ENCODE measurements at regions not wholly inside any gene's neighbourhood (a gene's known extent, or its start where the extent isn't known, plus 50 kb on each side); places are given as distances from the start of the nearest gene placed in this dataset.

DNA sequence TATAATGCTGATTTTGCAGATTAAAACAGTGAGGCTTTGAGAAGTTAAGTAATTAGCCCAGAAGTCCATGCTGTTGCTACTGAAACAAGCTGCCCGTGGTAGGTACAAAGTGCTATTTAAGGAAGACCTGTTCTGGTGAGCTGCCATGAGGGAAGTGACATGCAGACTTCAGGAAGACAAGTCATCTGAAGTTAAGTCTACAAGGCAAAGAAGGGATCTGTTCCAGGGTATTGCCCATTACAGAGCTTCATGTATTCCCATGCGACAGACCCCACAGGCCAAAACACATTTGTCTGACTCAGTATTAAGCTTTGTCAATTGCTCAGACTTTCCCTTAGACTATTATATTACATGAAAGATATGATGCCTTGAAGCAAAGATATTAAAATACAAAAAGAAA, 520.8 kb downstream of the FBXO15 start (continued):
- TF ChIP-seq, protein P1, sequence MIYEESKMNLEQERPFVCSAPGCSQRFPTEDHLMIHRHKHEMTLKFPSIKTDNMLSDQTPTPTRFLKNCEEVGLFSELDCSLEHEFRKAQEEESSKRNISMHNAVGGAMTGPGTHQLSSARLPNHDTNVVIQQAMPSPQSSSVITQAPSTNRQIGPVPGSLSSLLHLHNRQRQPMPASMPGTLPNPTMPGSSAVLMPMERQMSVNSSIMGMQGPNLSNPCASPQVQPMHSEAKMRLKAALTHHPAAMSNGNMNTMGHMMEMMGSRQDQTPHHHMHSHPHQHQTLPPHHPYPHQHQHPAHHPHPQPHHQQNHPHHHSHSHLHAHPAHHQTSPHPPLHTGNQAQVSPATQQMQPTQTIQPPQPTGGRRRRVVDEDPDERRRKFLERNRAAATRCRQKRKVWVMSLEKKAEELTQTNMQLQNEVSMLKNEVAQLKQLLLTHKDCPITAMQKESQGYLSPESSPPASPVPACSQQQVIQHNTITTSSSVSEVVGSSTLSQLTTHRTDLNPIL (CRISPR knock-in tag; IDR thresholded peaks at IDR 0.05; ENCODE audit: low read depth): no peak

DNA sequence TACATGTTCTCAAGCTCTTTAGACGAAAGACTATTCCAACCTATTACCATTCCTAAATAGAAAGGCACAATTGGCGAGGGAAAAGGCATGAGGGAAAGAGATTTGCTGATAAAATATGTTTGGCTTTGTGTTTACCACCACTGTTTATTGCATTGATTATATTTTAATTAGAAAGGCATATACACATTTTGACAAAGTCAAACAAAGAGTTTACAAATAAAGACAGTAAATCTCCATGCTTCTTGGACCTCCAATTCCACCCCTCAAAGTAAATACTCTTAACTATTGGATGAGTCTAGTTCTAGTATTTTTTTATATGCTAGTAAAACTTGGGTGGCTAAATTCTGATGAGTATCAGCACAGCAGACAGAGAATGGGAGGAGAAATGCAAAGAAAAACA, 521.4 kb downstream of the FBXO15 start:
- no peak; the same call in 2 of the 3 replicates for ATAC-seq
- no peak for TF ChIP-seq TCF4 (CRISPR knock-in tag; IDR thresholded peaks at IDR 0.05; ENCODE audit: borderline replicate concordance)
- TF ChIP-seq ESRRG (CRISPR knock-in tag; IDR thresholded peaks at IDR 0.05): no peak
- no peak for TF ChIP-seq ZNF565 (CRISPR knock-in tag; conservative IDR thresholded peaks at IDR 0.05; ENCODE audit: low read depth)
- no peak for TF ChIP-seq BACH2 (CRISPR knock-in tag; IDR thresholded peaks at IDR 0.05; ENCODE audit: borderline replicate concordance)
- TF ChIP-seq RARB (CRISPR knock-in tag; IDR thresholded peaks at IDR 0.05): no peak
- TF ChIP-seq SNAI2 (CRISPR knock-in tag; IDR thresholded peaks at IDR 0.05): no peak

DNA sequence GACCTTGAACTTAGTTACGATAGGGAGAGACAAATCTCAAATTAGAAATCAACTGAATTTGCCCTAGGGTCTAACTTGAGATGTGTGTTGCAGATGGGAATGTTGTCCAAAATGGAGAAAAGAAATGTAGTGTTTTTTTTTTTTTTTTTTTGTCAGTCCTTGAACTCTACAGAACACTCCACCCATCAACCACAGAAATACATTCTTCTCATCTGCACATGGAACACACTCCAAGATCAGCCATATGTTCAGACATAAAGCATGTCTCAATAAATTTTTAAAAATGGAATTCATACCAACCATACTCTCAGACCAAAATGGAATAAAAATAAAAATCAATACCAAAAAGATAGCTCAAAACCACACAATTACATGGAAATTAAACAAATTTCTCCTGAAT, 526.5 kb downstream of the FBXO15 start:
- ATAC-seq: no peak
- TF ChIP-seq ESRRG (CRISPR knock-in tag; IDR thresholded peaks at IDR 0.05) (no peak), ZNF8 (CRISPR knock-in tag; IDR thresholded peaks at IDR 0.05) (no peak), TOX (CRISPR knock-in tag; IDR thresholded peaks at IDR 0.05; ENCODE audit: borderline replicate concordance) (no peak), SNAI2 (CRISPR knock-in tag; IDR thresholded peaks at IDR 0.05) (no peak), ZNF70 (CRISPR knock-in tag; IDR thresholded peaks at IDR 0.05) (no peak), GLIS3 (CRISPR knock-in tag; IDR thresholded peaks at IDR 0.05) (no peak), RARB (CRISPR knock-in tag; IDR thresholded peaks at IDR 0.05) (no peak), BACH2 (CRISPR knock-in tag; IDR thresholded peaks at IDR 0.05; ENCODE audit: borderline replicate concordance) (no peak), ZFP30 (CRISPR knock-in tag; IDR thresholded peaks at IDR 0.05) (no peak), ZC3H10 (CRISPR knock-in tag; IDR thresholded peaks at IDR 0.05) (no peak), ZFP3 (CRISPR knock-in tag; IDR thresholded peaks at IDR 0.05) (no peak), PPARA (CRISPR knock-in tag; IDR thresholded peaks at IDR 0.05; ENCODE audit: borderline replicate concordance) (no peak), OSR1 (CRISPR knock-in tag; IDR thresholded peaks at IDR 0.05) (no peak), ARNTL (CRISPR knock-in tag; IDR thresholded peaks at IDR 0.05; ENCODE audit: borderline replicate concordance, low read depth) (no peak), CSDC2 (CRISPR knock-in tag; IDR thresholded peaks at IDR 0.05) (no peak)
- TF ChIP-seq, protein P2, sequence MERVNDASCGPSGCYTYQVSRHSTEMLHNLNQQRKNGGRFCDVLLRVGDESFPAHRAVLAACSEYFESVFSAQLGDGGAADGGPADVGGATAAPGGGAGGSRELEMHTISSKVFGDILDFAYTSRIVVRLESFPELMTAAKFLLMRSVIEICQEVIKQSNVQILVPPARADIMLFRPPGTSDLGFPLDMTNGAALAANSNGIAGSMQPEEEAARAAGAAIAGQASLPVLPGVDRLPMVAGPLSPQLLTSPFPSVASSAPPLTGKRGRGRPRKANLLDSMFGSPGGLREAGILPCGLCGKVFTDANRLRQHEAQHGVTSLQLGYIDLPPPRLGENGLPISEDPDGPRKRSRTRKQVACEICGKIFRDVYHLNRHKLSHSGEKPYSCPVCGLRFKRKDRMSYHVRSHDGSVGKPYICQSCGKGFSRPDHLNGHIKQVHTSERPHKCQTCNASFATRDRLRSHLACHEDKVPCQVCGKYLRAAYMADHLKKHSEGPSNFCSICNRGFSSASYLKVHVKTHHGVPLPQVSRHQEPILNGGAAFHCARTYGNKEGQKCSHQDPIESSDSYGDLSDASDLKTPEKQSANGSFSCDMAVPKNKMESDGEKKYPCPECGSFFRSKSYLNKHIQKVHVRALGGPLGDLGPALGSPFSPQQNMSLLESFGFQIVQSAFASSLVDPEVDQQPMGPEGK (CRISPR knock-in tag; IDR thresholded peaks at IDR 0.05; ENCODE audit: borderline replicate concordance): no peak
- TF ChIP-seq, protein P3, sequence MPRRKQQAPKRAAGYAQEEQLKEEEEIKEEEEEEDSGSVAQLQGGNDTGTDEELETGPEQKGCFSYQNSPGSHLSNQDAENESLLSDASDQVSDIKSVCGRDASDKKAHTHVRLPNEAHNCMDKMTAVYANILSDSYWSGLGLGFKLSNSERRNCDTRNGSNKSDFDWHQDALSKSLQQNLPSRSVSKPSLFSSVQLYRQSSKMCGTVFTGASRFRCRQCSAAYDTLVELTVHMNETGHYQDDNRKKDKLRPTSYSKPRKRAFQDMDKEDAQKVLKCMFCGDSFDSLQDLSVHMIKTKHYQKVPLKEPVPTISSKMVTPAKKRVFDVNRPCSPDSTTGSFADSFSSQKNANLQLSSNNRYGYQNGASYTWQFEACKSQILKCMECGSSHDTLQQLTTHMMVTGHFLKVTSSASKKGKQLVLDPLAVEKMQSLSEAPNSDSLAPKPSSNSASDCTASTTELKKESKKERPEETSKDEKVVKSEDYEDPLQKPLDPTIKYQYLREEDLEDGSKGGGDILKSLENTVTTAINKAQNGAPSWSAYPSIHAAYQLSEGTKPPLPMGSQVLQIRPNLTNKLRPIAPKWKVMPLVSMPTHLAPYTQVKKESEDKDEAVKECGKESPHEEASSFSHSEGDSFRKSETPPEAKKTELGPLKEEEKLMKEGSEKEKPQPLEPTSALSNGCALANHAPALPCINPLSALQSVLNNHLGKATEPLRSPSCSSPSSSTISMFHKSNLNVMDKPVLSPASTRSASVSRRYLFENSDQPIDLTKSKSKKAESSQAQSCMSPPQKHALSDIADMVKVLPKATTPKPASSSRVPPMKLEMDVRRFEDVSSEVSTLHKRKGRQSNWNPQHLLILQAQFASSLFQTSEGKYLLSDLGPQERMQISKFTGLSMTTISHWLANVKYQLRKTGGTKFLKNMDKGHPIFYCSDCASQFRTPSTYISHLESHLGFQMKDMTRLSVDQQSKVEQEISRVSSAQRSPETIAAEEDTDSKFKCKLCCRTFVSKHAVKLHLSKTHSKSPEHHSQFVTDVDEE (CRISPR knock-in tag; IDR thresholded peaks at IDR 0.05): no peak
- TF ChIP-seq, protein P4, sequence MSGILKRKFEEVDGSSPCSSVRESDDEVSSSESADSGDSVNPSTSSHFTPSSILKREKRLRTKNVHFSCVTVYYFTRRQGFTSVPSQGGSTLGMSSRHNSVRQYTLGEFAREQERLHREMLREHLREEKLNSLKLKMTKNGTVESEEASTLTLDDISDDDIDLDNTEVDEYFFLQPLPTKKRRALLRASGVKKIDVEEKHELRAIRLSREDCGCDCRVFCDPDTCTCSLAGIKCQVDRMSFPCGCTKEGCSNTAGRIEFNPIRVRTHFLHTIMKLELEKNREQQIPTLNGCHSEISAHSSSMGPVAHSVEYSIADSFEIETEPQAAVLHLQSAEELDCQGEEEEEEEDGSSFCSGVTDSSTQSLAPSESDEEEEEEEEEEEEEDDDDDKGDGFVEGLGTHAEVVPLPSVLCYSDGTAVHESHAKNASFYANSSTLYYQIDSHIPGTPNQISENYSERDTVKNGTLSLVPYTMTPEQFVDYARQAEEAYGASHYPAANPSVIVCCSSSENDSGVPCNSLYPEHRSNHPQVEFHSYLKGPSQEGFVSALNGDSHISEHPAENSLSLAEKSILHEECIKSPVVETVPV (CRISPR knock-in tag; IDR thresholded peaks at IDR 0.05): no peak
- TF ChIP-seq, protein P5, sequence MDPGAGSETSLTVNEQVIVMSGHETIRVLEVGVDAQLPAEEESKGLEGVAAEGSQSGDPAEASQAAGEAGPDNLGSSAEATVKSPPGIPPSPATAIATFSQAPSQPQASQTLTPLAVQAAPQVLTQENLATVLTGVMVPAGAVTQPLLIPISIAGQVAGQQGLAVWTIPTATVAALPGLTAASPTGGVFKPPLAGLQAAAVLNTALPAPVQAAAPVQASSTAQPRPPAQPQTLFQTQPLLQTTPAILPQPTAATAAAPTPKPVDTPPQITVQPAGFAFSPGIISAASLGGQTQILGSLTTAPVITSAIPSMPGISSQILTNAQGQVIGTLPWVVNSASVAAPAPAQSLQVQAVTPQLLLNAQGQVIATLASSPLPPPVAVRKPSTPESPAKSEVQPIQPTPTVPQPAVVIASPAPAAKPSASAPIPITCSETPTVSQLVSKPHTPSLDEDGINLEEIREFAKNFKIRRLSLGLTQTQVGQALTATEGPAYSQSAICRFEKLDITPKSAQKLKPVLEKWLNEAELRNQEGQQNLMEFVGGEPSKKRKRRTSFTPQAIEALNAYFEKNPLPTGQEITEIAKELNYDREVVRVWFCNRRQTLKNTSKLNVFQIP (CRISPR knock-in tag; IDR thresholded peaks at IDR 0.05; ENCODE audit: borderline replicate concordance, low read depth): no peak
- TF ChIP-seq, protein P1 (CRISPR knock-in tag; IDR thresholded peaks at IDR 0.05; ENCODE audit: low read depth): no peak
